Kidney tubule cell (primary cell): ENCODE measurements at regions not wholly inside any gene's neighbourhood (a gene's known extent, or its start where the extent isn't known, plus 50 kb on each side); places are given as distances from the start of the nearest gene placed in this dataset.
"Not testable (repeated sequence)": the region's sequence is repeated elsewhere in the genome, so short reads cannot be mapped to it uniquely, and the experiment has no call there.

Source experiments
- DNase-seq: peaks from one replicate; pipeline ENCODE4 v3.0.0-alpha.2; 2018; ENCODE audit warnings: low spot score

DNA sequence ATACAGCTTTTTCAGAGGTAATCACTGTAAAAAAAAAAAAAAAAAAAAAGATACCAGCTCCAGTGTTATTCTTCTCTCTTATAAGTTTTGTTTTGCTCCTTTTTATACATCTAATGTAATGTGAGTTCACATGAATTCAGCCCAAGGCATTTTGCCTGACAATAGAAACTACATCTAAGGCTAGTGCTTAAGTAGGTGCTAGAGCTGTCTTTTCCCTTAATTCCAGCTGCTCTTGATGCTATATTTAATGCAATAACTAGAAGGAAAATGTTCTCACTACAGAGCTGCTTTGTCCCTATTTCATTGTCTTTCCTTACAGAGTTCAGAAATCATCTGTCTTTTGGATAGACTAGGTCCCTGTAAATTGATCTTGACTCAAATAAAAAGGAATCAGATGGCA lies 150.1 kb downstream of the NAA11 start:
- no peak for DNase-seq

DNA sequence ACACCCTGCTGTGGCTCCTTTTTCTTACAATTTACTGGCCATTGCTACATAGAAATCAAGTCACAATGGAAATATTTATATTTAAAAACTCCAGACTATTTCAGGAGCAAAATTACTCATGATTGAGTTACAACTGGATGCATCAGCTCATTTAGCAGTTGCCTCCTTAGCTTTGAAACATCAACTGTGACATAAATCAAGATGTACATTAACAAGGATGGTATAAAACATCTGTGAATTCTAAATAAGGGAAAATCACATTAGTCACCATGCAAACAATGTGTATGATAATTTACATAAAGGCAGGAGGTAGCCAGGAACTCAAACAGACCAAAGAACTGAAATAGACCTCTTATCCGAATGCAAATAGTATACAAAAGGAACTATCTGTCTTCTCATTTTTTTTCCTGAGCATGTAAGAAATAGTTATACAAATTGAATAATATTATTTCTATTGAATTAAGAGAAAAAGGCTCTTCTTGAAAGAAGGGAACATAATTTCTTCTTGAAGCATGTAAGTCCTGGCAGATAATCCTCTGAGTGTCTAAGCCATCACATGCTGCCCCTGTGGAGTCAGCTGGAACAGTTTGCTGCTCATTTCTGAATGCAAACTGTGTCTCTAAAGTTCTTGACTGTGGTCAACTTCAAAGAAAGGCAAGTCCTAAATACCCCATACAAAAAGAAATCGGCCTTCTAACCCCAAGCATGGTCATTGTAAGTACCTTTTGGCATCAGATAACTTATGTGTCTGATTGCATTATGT lies 151.2 kb downstream of the NAA11 start:
- DNase-seq = no peak

DNA sequence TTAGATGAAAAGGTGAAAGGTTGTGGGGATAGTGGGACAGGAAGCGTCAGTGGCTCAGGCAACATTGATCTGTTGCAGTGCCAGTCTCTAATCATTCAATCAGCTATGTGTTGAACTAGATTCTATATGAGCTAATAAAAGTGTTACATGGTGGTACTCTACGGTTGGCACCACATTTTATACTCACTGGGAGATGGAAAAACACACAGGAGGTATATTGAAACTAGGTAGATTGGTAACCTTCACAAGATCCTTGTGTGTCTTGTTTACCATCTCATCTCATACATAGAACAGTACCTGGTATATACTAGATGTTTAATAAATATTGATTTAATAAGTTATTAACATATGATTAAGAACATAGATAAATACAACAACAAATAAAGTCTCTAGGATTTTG lies 152.7 kb downstream of the NAA11 start:
- DNase-seq = no peak

DNA sequence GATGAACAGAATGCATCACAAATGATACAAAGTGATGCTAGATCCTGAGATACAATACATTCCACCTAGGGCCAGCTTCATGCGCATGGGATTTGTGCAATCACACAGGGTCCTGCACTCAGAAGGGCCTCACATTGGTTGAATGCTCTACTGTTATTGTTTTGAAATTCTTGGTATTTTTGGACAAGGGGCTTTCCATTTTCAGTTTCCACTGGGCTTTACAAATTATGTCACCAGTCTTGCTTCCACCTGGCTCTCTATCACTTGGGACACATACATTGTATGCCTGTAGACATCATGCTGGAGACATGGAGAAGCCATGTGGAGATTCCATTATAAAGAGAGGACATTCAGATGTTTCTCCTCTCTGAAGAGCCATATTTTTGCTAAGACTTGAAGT lies 155.8 kb downstream of the NAA11 start:
- no peak for DNase-seq

DNA sequence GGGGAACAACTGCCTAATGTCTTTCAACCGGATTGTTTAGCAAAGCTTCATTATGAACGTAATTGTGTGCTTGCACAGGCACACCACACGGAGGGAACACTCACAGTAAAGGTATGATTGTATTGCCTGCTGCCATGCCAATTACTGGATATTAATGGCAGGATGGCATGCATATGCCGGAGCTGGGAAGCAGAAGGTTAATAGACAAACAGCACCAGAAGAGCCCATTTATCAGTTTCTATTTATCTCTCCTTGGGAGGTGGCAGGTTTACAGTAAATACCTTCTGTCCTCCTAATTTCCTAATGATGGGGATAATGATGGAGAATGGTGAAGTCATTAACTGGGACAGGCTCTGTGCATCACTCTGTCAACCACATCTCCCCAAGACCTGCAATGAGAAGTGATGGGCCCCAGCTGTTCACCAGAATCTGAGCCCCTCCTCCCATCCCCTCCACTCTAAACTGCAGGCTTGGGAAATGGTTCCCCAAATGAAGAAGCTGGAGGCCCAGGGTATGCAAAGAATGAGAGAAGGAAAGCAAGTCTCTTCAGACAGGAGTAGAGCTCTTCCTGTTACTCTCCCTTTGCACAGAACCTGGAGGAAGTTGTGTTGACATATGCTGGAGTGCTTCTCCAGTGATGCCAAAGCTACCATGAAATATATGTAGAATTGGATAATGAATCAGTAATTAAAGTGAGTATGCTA lies 160.8 kb downstream of the NAA11 start:
- DNase-seq = no peak

DNA sequence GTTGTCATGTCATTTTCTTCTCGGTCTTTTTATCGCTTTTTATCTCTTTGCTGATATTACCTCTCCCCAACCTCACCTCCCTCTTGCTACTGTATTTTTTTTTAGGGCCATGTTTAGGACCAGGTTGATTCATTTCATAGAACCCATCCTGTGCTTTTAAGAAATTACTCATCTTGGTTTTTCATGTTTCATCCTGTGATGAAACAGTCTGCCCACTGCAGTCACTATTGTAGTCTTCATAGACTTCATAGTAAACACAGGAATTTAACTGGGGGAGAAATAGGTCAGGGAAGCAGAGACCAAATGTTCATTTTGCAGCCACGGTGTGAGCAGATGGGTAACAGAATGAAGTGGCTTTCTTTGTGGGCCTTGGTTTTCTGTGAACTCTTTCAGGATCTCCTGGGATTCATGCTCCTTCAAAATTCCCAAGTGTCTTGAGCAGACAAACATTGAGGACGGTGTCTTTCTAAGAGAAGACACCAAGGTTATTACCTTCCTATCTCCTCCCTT lies 161.8 kb downstream of the NAA11 start:
- DNase-seq = no peak

DNA sequence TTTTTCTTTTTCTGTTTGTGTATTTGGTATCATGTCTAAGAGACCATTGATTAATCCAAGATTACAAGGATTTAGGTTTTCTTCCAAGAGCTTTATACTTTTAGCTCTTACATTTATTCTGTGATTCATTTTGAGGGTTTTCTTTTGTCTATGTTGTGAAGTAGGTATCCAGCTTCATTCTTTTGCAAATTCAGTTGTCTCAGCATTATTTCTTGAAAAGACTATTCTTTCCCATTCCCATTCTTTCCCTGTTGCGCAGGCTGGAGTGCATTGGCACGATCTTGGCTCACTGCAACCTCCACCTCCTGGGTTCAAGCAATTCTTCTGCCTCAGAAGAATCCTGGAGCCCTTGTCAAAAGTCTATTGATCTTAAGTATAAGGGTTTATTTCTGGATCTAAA lies 164.9 kb downstream of the NAA11 start:
- no peak for DNase-seq

DNA sequence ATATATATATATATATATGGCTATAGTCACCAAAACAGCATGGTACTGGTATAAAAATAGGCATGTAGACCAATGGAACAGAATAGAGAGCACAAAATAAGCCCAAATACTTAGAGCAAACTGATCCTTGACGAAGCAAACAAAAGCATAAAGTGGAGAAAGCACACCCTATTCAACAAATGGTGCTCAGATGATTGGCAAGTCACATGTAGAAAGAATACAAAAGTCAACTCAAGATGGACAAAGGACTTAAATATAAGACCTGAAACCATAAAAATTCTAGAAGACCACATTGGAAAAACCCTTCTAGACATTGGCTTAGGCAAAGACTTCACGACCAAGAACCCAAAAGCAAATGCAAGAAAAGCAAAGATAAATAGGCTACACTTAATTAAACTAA lies 167.2 kb downstream of the NAA11 start:
- DNase-seq = not testable (repeated sequence)

DNA sequence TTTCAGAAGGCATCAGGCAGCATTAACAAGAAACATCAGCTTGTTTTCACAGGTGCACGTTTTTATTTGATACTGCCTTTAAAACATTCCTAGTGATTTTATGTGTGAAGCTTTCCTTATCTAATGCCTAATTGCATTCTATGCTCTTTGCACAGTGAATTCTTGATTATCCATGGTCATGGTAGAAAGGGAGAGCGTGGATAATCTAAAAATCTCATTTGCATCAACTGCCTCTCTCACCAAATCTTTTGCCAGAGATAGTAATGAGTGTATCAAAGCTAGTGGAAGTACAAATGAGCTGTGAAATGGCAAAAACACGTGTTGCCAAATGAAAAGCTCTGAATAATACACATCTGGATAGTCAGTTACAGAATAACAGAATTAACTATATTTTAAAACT lies 170.5 kb downstream of the NAA11 start:
- no peak for DNase-seq

DNA sequence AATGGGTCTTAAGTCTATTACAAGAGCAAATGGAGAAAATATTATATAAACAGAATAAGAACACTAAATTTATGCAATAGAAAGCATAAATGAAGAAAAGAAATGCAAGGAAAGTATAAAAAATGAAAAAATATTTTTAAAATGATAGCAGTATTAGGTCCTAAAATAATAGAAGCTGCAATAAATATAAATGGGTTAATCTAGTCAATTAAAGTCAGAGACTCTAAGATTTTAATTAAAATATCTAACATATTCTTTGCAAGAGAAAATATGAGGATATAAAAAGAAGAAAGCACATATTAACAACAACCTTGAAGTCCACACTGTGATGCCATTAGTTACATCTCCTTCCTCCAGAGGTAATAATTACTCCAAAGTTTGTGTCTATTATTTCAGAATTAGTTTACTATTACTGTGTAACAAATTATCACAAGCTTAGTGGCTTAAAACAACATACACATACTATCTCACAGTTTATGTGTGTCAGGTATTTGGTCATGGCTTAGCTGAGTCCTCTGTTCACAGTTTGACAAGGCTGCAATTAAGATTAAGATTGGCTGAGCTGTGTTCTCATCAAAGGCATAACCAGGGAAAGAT lies 174.9 kb downstream of the NAA11 start:
- DNase-seq = no peak

DNA sequence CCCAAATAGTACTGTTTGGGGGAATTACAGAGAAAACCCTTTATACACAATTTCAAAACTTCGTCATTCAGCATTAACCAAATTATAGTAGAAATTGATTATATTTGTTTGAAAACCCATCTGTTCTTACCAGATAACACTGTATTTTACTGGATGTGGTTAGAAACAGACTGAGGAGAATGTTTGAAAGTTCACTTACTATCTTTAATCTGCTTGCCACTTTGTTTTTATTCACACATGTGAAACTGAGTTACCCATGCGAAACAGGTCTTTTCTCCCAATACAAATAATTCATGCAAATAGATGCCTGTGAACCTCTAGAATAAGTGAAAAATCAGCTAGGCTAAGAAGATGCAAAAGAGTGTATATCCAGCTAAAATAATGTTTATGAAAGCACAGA lies 177.5 kb downstream of the NAA11 start:
- no peak for DNase-seq

DNA sequence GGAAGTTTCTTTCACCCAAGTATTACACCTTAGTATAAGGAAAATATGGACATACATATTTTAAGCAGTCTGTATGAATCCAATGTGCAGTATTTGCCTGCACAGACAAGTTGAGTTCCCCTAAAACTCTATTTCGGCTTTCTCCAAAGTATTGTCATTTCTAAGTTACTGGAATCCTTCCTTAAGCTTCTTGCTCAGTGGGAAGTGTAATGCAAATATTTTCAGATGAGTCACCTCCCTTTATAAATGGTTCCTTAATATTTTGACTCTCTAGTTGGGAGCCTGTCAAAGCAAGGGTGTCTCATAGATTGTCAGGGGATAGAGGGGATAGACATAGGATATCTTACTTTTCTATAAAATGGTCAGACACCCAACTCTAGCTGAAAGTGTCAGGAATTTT lies 178.6 kb downstream of the NAA11 start:
- no peak for DNase-seq

DNA sequence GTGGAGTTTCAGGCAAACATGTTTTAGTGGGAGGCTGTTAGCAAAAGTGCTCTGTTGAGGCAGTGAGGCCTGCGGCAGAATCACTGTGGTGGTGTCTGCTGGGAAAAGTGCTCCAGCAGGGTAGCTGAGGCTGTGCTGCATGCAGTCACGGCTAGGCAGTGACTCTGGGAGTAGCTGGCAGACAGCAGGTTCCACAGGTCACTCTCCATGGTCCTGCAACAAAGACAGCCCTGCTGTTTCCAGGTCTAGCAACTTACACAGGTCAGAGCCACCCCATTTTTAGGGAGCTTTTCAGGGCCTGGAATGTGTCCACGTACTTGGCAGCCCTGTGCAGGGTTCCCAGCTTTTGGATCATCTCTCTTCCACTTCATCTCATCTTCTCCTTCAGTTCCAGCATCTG lies 184.3 kb downstream of the NAA11 start:
- DNase-seq = peak; percentile 8

DNA sequence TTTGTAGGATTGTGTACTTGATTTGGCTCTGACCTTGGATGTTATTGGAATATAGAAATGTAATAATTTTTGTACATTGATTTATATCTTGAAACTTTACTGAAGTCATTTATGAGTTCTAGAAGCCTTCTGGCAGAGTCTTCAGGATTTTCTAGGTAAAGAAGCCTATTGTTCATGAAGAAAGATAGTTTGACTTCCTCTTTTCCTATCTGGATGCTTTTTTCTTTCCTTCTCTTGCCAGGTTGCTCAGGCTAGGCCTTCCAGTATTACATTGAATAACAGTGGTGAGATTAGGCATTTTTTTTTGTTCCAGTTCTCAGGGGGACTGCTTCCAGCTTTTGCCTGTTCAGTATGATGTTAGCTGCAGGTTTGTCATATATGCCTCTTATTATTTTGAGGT lies 191.1 kb downstream of the NAA11 start:
- DNase-seq = no peak

DNA sequence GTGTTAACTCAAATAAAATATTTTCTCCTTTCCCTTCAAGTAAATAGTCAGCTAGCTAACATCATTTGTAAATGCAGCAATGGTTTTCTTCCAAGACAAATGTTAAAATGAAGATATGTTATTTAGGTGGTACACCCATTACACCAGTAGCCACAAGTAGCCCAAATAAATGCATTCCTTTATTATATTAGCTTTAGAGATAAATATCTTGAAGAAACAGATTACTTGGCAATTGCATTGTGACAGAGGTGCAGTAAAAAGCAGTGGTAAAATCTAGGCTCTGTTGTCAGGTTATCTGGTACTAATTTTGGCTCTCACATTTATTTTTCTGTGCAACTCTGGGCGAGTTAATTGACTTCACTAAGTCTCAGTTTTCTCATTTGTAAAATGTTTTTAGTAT lies 193.0 kb downstream of the NAA11 start:
- DNase-seq = no peak

DNA sequence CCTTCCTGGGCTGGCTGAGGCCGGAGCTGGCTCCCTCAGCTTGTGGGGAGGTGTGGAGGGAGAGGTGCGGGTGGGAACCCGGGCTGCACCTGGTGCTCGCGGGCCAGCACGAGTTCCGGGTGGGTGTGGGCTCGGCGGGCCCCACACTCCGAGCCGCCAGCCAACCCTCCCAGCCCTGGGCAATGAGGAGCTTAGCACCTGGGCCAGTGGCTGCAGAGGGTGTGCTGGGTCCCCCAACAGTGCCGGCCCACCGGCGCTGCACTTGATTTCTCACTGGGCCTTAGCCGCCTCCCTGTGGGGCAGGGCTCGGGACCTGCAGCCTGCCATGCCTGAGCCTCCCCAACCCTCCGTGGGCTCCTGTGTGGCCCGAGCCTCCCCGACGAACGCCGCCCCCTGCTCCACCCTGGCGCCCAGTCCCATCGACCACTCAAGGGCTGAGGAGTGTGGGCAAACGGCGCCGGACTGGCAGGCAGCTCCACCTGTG lies 182.7 kb upstream of the PAQR3 start:
- DNase-seq = no peak

DNA sequence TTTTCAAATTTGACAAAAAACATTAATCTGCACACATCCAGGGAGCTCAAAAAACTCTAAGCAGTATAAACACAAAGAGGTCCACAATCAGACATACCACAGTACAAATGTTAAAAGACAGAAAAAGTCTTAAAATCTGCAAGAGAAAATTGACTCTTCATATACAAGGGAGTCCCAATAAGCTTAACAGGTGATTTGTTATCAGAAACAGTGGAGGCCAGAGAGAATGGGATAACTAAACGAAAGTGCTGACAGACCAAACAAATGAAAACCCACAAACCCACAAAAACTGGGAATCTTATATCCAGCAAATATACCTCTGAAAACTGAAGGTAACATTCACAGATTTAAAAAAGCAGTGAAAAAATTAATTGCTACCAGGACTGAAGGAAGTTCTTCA lies 182.0 kb upstream of the PAQR3 start:
- DNase-seq = no peak

DNA sequence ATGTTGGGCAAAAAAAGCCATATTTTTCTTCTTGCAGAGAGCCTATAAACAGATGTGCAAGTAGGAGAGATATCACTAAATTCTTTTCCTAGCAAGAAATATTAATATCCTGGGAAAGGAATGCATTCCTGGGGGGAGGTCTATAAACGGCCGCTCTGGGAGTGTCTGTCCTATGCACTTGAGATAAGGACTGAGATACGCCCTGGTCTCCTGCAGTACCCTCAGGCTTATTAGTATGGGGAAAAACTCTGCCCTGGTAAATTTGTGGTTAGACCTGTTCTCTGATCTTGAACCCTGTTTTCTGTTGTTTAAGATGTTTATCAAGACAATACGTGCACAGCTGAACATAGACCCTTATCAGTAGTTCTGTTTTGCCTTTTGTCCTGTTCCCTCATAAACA lies 177.8 kb upstream of the PAQR3 start:
- not testable (repeated sequence) for DNase-seq

DNA sequence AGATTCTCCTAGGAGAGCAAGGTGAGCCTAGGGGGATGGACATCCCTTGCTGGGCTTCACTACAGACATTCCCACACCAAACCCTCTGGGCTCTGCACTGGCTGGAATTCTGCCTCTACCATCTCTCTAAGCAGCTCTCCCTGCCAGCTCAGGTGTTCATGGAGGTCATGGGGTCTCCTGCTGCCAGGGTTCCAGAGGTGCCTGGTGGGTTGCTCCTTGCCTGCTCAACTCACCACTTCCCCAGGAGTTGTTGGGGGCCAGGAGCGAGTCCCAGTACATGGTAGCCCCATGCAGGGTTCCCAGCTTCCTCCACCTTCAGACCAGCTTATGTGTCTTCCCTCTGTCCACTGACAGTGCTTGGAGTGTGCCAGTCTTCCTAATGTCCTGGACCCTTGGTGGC lies 167.8 kb upstream of the PAQR3 start:
- DNase-seq = no peak

DNA sequence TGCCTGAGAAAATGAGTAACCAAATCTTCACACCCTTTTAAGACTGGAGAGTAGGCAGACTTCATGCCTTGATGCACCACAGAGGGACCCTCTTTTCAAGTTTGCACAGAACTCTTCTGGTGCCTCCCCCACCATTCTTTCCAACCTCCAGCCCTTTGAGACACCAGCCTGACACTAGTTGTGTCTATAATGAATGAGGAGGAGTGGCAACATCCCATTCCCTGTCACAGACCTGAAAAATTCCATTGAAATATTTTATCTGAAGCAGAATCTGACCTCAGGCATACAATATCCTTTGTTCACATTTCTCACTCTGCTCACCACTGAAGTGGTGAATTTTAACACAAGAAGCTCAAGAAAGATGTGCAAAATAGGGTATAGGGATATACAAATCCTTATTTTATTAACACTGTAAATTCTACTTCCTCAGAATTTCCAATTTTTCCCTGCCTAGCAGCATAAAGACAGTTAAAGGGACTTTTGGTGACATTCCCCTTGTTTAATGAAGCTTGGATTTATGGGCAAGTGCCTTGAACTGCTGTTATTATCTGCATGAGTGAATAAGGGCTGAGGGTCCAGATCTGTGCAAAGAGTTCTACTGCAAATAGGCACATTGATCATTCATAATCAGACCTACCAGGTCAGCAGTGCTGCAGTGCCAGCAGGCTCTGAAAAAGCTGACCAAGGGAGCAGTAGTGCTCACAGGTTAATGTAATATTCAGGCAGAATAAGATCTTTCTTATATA lies 149.9 kb upstream of the PAQR3 start:
- DNase-seq = no peak

DNA sequence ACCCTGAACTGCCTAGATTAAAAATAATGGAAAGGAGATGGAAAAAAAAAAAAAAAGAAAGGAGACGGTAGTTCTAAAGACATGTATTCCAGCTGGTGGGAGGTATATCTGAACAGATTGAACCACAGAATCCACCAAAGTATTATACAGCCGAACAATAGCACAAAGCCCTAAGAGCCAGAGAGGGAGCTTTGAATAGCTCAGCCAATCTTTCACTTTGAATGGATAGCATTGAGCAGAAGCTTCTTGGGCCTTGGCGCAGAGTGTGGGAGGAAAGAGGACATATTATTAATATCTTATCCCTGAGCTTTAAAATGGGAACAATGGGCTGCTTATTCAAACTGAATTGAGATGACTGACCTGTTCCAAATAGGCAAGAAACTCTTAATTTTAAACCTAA lies 147.8 kb upstream of the PAQR3 start:
- DNase-seq = no peak

DNA sequence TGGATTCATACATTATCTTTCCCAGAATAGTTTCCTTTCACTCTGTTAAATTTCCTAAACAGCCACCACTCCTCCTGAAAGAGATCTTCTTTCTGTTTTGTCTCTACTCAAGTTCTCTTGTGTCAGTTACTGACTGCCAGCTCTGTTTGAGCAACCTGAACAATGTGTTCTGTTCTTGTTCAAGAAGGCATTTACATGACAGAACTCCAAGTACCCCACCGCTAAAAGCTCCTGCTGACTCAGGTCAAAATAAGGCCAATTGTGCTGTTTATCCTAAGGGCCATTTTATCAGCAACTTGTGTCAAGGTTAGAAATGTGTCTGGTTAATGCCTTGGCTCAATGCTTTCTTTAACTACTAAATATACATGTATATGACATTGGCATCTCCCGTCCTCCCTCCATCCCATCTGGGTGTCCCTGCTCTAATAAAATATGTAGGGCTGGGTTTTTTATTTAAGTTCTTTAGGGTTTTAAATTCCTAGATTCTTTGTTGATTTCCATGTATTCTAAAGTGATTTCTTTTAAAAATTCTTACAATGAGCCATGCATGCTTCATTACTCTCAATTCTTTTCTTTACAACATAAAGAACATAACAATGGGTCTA lies 144.3 kb upstream of the PAQR3 start:
- no peak for DNase-seq
